Activated CD8-positive, alpha-beta memory T cell treated with anti-CD3 and anti-CD28 coated beads, Interleukin-2, amount 10 ng/mL, durations not matched to agents 7 days and 5 days (primary cell): ENCODE measurements at regions not wholly inside any gene's neighbourhood (a gene's known extent, or its start where the extent isn't known, plus 50 kb on each side); places are given as distances from the start of the nearest gene placed in this dataset.
"Not testable (repeated sequence)": the region's sequence is repeated elsewhere in the genome, so short reads cannot be mapped to it uniquely, and the experiment has no call there.

ENCODE experiments used
- ATAC-seq: fragments of 150-1000 bp; cut with Tn5 transposase; one replicate; pipeline ENCODE4 v1.10.0; 2021; ENCODE audit warnings: moderate library complexity
- CTCF ChIA-PET: fragments of 350-600 bp; sonication (Branson Sonifier 250); formaldehyde crosslinking; loops from one replicate; lab custom pipeline; 2021; ENCODE audit warnings: antibody characterized with exemption; lab: Charles Lee
- DNase-seq: peaks from one replicate; pipeline ENCODE4 v3.0.0-alpha.2; 2020
- H3K27ac Mint-ChIP-seq: one replicate; pipeline ENCODE4 v1.8.0; 2021; ENCODE audit warnings: mild to moderate bottlenecking, mixed read lengths
- H3K27me3 Mint-ChIP-seq: one replicate; pipeline ENCODE4 v1.8.0; 2021; ENCODE audit warnings: mixed read lengths
- H3K36me3 Mint-ChIP-seq: one replicate; pipeline ENCODE4 v1.8.0; 2021; ENCODE audit warnings: mild to moderate bottlenecking, mixed read lengths
- H3K4me1 Mint-ChIP-seq: one replicate; pipeline ENCODE4 v1.8.0; 2021; ENCODE audit warnings: mixed read lengths
- H3K4me3 Mint-ChIP-seq: one replicate; pipeline ENCODE4 v1.8.0; 2021; ENCODE audit warnings: mild to moderate bottlenecking, moderate library complexity, mixed read lengths
- H3K9me3 Mint-ChIP-seq: one replicate; pipeline ENCODE4 v1.8.0; 2022; ENCODE audit warnings: low read depth, mixed read lengths

DNA sequence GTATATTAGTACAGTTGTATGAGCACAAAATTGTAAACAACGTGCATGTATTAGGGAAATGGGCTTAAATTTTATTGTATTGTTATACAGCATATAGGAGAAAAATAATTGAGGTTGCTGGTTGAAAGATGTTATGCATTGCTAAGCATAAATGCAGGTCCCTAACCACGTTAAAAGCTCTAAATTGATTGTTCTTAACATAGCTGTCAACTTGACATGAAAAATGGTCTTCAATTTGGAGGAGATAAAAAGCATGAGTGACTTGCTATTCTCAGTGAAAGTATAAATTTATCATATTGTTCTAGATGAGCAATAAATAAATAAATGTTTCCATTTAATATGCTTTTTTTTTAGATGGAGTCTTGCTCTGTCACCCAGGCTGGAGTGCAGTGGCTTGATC lies 506.6 kb upstream of the ATXN7L3B start:
- Mint-ChIP-seq H3K9me3 (no peaks in the 10 kb centered on the region), H3K27ac (no peak overlapping the region), H3K36me3 (no peaks in the 10 kb centered on the region), H3K4me3 (no peak overlapping the region), H3K4me1 (no peaks in the 10 kb centered on the region), H3K27me3 (no peaks in the 10 kb centered on the region)
- ATAC-seq, result no peak
- DNase-seq, result no peak
- CTCF ChIA-PET, result no interaction called here

DNA sequence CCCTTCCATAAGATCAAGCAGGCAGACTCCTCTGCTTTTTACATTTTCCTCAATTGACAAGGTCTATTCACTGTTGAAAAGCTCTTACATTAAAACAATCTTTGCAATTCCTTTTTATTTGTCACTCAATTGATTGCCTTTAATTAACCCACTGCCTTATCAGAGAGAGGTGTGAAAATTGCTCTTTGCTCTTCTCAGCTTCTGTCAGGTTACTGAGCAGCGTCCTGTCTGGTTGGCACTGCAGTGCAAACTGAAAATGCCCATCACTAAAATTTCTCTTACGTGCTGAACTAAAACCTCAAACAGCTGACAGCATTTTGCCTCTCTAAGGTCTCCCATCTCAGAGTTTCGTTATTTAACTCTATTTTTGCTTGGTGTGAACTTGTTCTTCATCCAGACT lies 504.1 kb upstream of the ATXN7L3B start:
- no peaks in the 10 kb centered on the region for H3K9me3 Mint-ChIP-seq
- no peak overlapping the region for H3K4me3 Mint-ChIP-seq
- ATAC-seq (no peak), DNase-seq (no peak)
- CTCF ChIA-PET, result no interaction called here
- no peaks in the 10 kb centered on the region for H3K4me1 Mint-ChIP-seq
- no peaks in the 10 kb centered on the region for H3K27me3 Mint-ChIP-seq
- H3K36me3 Mint-ChIP-seq, result no peaks in the 10 kb centered on the region
- no peak overlapping the region for H3K27ac Mint-ChIP-seq

DNA sequence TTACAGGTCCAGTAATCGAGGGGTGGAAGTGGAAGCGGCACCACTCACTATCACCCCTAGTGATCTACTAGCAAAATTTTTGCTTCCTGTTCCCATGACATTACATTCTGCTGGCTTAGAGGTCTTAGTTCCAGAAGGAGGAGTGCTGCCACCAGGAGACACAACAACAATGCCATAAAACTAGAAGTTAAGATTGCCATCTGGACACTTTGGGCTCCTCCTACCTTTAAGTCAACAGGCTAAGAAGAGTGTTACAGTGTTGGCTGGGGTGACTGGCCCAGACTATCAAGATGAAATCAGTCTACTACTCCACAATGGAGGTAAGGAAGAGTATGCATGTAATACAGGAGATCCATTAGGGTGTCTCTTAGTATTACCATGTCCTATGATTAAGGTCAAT lies 498.5 kb upstream of the ATXN7L3B start:
- H3K36me3 Mint-ChIP-seq, CTCF ChIA-PET, DNase-seq, H3K4me1 Mint-ChIP-seq, ATAC-seq, H3K4me3 Mint-ChIP-seq, H3K27ac Mint-ChIP-seq, H3K9me3 Mint-ChIP-seq, H3K27me3 Mint-ChIP-seq: not testable (repeated sequence)

DNA sequence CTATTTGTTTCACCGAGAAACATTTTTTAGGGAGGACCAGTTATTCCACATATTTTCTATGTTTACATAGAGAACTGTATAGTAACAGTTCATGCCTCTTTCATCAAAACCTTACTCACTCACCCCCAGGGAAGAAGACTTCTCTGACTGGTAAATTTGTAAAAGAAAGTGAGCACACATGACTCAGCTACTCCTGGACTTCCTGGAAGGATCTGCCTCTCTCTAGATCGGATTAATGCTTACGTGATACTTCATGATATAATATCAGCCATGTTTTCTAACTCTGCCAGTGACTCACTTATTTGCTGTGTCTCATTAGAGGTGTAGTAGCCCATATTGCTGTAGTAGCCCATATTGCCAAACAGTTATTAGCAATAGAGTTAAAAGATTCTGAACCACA lies 494.3 kb upstream of the ATXN7L3B start:
- Mint-ChIP-seq H3K4me3 (no peak overlapping the region), H3K27ac (no peak overlapping the region), H3K27me3 (no peaks in the 10 kb centered on the region), H3K9me3 (no peaks in the 10 kb centered on the region), H3K36me3 (no peaks in the 10 kb centered on the region), H3K4me1 (no peaks in the 10 kb centered on the region)
- no peak for ATAC-seq
- CTCF ChIA-PET, result no interaction called here
- DNase-seq, result no peak

DNA sequence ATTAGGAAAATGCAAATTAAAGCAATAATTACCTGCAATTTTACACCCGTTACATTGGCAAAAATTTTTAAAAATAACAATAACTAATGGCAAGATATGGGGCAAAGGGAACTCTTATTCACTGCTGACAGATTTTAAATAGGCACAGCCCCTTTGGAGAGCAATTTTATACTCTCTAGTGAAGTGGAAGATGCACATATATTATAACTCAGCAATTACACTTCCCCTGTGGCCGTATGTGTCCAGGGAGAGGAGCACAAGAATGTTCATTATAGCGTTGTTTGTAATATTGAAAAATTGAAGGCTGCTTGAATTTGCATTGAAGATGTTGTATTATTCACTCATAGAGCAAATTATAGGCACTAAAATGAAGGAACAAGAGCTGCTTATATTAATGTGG lies 488.3 kb upstream of the ATXN7L3B start:
- H3K36me3 Mint-ChIP-seq, result no peaks in the 10 kb centered on the region
- H3K27ac Mint-ChIP-seq, result no peak overlapping the region
- no peaks in the 10 kb centered on the region for H3K9me3 Mint-ChIP-seq
- H3K27me3 Mint-ChIP-seq, result no peaks in the 10 kb centered on the region
- no peak for ATAC-seq
- CTCF ChIA-PET, result no interaction called here
- DNase-seq, result no peak
- H3K4me3 Mint-ChIP-seq, result no peak overlapping the region
- no peaks in the 10 kb centered on the region for H3K4me1 Mint-ChIP-seq

DNA sequence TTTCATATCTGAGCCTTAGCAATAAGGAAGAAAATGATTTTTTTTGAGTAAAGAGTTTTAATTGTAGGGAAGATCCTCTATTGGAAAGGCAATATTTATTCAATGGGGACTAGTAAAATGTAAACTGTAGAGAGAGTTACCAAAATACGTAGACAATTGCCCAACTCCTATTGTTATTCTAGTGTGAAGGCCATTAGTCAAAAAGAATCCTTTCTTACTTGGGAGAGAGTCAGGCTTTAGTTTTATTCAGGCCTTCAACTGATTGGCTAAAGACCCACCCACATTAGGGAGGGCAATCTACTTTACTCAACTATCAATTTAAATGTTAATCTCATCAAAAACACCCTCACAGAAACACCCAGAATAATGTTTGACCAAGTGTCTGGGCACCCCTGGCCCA lies 485.8 kb upstream of the ATXN7L3B start:
- H3K4me1 Mint-ChIP-seq, result no peaks in the 10 kb centered on the region
- H3K4me3 Mint-ChIP-seq, result no peak overlapping the region
- no peak for ATAC-seq
- H3K27ac Mint-ChIP-seq, result no peak overlapping the region
- no peaks in the 10 kb centered on the region for H3K27me3 Mint-ChIP-seq
- DNase-seq, result no peak
- H3K9me3 Mint-ChIP-seq, result no peaks in the 10 kb centered on the region
- no peaks in the 10 kb centered on the region for H3K36me3 Mint-ChIP-seq
- CTCF ChIA-PET, result interaction anchor here (0.7 kb wide), 1 partner anchor 9 kb away, joined by 4 read pairs; no protein-coding TSS in a partner anchor

DNA sequence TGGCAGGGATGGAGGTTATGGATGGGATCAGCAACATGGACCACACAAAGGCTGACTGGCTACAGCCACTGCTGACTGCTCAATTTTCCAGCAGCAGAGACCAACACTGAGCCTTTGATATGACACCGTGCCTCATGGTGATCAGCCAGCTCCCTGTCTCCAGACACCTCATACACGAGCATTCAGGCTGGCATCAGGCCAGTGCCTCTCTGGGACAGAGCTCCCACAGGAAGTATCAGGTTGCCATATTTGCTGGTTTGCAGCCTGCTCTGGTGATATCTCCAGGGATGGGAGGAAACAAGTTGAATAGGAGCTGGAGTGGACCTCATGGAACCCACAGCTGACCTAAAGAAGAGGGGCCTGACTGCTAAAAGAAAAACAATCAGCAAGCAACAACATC lies 471.2 kb upstream of the ATXN7L3B start:
- CTCF ChIA-PET, result no interaction called here
- Mint-ChIP-seq H3K9me3 (peaks cover 16% of the 10 kb centered on the region), H3K4me3 (no peak overlapping the region), H3K27me3 (no peaks in the 10 kb centered on the region), H3K4me1 (no peaks in the 10 kb centered on the region), H3K27ac (no peak overlapping the region), H3K36me3 (no peaks in the 10 kb centered on the region)
- no peak for ATAC-seq
- DNase-seq, result no peak

DNA sequence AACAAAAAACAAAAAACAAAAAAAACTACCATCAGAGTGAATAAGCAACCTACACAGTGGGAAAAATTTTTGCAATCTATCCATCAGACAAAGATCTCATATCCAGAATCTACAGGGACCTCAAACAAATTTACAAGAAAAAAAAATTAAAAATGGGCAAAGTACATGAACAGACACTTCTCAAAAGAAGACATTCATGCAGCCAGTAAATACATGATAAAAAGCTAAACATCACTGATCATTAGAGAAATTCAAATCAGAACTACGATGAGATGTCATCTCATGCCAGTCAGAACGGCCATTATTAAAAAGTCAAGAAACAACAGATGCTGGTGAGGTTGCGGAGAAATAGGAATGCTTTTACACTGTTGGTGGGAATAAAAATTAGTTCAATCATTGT lies 466.5 kb upstream of the ATXN7L3B start:
- Mint-ChIP-seq H3K27me3 (no peaks in the 10 kb centered on the region), H3K27ac (no peak overlapping the region), H3K4me3 (no peak overlapping the region), H3K4me1 (no peaks in the 10 kb centered on the region), H3K9me3 (peaks cover 17% of the 10 kb centered on the region), H3K36me3 (no peaks in the 10 kb centered on the region)
- DNase-seq (no peak), ATAC-seq (no peak)
- CTCF ChIA-PET, result no interaction called here

DNA sequence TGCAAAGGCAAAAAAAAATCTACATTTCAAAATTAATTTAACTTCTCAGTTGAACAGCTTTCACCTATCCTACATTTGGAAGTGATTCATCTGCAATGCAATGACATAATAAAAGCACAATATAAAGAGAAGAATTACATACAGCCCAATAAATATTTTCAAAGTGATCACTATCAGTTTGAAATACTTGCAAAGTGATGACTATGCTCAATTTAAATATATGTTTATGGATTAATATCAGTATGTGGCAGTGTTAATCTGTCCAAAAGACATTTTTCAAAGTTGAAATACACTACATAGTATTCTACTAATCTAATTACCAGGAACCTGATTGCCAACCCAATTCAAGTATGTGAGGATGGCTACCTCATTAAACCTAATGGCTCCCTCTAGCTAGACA lies 460.7 kb upstream of the ATXN7L3B start:
- CTCF ChIA-PET, result no interaction called here
- Mint-ChIP-seq H3K27me3 (no peaks in the 10 kb centered on the region), H3K36me3 (no peaks in the 10 kb centered on the region), H3K4me1 (no peaks in the 10 kb centered on the region), H3K4me3 (no peak overlapping the region), H3K27ac (no peak overlapping the region), H3K9me3 (peaks cover 4% of the 10 kb centered on the region)
- no peak for DNase-seq
- no peak for ATAC-seq

DNA sequence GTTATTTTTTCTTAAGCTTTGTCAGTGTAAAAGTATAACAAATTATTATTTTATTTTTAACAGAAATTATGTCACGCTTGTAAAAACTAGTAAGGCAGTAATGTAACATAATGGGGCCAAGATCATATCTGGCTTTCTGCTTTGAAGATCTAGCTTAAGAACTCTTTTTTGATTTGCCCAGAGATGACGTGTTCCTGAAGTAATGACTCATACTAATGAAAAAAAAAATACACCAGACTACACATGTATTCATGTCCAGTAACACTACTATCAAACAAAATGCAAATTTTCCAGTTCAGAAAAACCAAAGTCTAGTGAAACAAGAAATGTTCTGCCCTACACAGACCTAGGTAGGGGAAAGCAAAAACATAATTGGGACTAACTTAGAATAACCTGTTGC lies 432.2 kb upstream of the ATXN7L3B start:
- DNase-seq, result no peak
- Mint-ChIP-seq H3K4me1 (no peaks in the 10 kb centered on the region), H3K27me3 (no peaks in the 10 kb centered on the region), H3K9me3 (peaks cover 2% of the 10 kb centered on the region), H3K27ac (no peak overlapping the region), H3K4me3 (no peak overlapping the region), H3K36me3 (no peaks in the 10 kb centered on the region)
- ATAC-seq, result no peak
- CTCF ChIA-PET, result no interaction called here

DNA sequence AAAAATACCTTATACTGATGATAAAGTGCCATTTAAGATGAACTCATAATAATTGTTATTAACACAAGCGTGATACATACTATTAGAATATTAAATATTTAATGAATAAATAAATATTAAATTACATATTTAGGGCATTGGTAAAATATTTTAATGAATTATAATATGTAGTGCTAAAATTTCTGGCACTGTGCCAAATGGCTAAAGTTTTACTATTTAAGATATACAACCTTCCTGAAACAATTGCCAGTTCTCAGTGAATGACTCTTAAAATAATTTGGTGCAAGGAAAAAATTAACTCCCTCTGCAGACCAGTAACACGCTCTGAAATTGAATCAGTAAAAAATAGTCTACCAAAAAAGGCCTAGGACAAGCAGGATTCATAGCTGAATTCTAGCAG lies 428.9 kb upstream of the ATXN7L3B start:
- Mint-ChIP-seq H3K9me3 (no peaks in the 10 kb centered on the region), H3K27ac (no peak overlapping the region), H3K27me3 (no peaks in the 10 kb centered on the region), H3K4me3 (no peak overlapping the region), H3K4me1 (no peaks in the 10 kb centered on the region), H3K36me3 (no peaks in the 10 kb centered on the region)
- ATAC-seq, result no peak
- CTCF ChIA-PET, result no interaction called here
- no peak for DNase-seq

DNA sequence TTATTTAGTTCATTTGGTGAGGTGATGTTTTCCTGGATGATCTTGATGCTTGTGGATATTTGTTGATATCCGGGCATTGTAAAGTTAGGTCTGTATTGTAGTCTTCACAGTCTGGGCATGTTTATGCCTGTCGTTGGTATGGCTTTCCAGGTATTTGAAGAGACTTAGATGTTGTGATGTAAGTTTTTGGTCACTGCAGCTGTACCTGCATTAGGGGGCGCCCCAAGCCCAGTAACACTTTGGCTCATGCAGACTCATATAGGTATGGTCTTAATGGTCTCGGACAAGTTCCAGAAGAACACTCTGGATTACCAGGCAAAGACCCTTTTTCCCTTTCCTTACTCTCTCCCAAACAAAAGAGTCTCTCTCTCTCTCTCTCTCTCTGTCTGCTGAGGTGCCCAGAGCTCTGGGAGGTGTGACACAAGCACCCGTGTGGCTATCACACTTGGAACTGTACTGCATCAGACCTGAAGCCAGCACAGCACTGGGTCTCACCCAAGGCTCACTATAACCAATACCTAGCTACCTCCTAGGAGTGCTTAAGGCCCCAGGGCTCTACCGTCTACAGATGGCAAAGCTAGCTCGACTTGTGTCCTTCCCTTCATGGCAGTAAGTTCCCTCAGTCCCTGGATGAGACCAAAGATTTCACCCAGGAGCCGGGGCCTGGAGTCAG lies 425.8 kb upstream of the ATXN7L3B start:
- Mint-ChIP-seq H3K27me3 (no peaks in the 10 kb centered on the region), H3K4me1 (no peaks in the 10 kb centered on the region), H3K27ac (no peak overlapping the region), H3K4me3 (no peak overlapping the region), H3K36me3 (no peaks in the 10 kb centered on the region), H3K9me3 (no peaks in the 10 kb centered on the region)
- CTCF ChIA-PET, result no interaction called here
- DNase-seq (no peak), ATAC-seq (no peak)

DNA sequence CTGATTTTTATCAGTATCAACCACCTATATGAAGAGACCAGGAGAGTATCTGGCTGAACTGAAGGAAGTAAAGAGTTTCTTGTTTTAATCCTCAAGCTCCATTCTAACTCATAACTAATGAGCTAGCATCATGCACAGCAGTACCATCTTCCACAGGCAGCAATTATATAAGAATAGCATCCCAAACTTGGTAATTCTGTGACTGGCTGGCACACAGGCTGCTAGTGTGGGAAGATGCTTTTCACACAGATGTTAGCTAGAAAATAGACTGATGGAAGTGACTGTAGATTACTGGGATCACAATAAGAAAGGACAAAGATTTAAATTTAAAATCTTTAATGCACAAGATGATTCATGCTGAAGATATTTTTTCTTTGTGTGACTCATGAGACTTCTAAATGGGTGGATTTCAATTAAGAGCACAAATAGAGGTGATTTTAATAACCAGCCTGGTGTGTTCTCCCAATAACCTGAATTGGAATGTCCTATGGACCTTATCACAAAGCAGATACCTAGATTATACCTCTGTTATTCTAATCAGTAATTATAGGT lies 417.7 kb upstream of the ATXN7L3B start:
- no peak for DNase-seq
- no peak for ATAC-seq
- H3K4me1 Mint-ChIP-seq, result no peaks in the 10 kb centered on the region
- H3K27me3 Mint-ChIP-seq, result no peaks in the 10 kb centered on the region
- H3K9me3 Mint-ChIP-seq, result peaks cover 2% of the 10 kb centered on the region
- no peaks in the 10 kb centered on the region for H3K36me3 Mint-ChIP-seq
- no peak overlapping the region for H3K27ac Mint-ChIP-seq
- CTCF ChIA-PET, result no interaction called here
- H3K4me3 Mint-ChIP-seq, result no peak overlapping the region

DNA sequence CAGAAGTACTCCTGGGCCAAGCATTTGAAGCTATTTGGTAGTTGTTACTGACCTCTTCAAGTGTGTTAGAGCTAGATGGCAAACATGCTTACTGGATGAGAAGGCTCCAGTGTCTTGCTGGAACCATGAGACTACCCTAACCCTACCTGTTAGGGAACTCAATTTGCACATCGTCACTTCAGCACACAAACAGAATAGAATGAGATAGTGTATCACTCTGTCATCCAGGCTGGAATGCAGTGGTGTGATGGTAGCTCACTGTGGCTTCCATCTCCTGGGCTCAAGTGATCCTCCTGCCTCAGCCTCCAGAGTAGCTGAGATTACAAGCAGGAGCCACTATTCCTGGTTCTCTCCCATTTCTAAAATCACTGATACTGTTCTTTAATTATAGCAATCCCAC lies 417.0 kb upstream of the ATXN7L3B start:
- DNase-seq (no peak), ATAC-seq (no peak)
- Mint-ChIP-seq H3K9me3 (peaks cover 2% of the 10 kb centered on the region), H3K4me3 (no peak overlapping the region), H3K27ac (no peak overlapping the region), H3K36me3 (no peaks in the 10 kb centered on the region), H3K4me1 (no peaks in the 10 kb centered on the region), H3K27me3 (no peaks in the 10 kb centered on the region)
- CTCF ChIA-PET, result no interaction called here

DNA sequence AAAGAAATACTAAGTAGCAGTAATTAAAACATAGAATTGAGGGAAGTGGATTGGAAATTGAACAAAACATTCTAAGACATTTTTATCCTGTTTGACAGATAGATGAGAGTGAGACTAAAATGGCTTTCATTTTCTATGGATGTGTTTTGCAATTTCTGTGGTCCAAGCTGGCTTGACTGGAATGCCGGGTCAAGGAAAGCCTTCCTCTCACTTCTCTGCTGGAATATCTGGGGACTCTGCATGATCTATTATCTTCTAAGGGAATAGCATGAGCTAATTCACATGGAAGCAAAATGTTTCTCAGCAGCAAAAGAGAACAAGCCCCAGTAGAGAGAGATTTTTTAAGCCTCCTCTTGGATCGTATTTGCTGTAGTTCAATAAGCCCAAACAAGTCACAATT lies 407.9 kb upstream of the ATXN7L3B start:
- H3K4me3 Mint-ChIP-seq, result no peak overlapping the region
- H3K27ac Mint-ChIP-seq, result no peak overlapping the region
- peaks cover 2% of the 10 kb centered on the region for H3K9me3 Mint-ChIP-seq
- H3K27me3 Mint-ChIP-seq, result no peaks in the 10 kb centered on the region
- no peaks in the 10 kb centered on the region for H3K36me3 Mint-ChIP-seq
- H3K4me1 Mint-ChIP-seq, result no peaks in the 10 kb centered on the region
- ATAC-seq (no peak), DNase-seq (no peak)
- CTCF ChIA-PET, result no interaction called here
